Cardiac muscle cell (in vitro differentiated cells and primary cell): ENCODE measurements at regions not wholly inside any gene's neighbourhood (a gene's known extent, or its start where the extent isn't known, plus 50 kb on each side); places are given as distances from the start of the nearest gene placed in this dataset.

Experiments
- DNase-seq, 2 donors: peaks; one replicate each; pipeline versions ENCODE4 v3.0.0 to v3.0.0-alpha.2; 2010 to 2017; ENCODE audit warnings: low read depth in 1 of 2, low spot score in 1 of 2
- H3K27ac ChIP-seq: fragments of 200-600 bp; sonication (generic); 2 replicates; pipeline ENCODE4 v1.5.1; 2016
- H3K27me3 ChIP-seq: fragments of 200-600 bp; sonication (generic); 2 replicates; pipeline ENCODE4 v1.6.0; 2016; ENCODE audit warnings: control low read depth
- H3K36me3 ChIP-seq: fragments of 200-600 bp; sonication (generic); 2 replicates; pipeline ENCODE4 v1.5.1; 2016; ENCODE audit warnings: control low read depth
- H3K4me1 ChIP-seq: fragments of 200-600 bp; sonication (generic); 2 replicates; pipeline ENCODE4 v1.8.1; 2017; ENCODE audit warnings: low read depth, mild to moderate bottlenecking, mixed run types
- H3K4me3 ChIP-seq: fragments of 200-600 bp; sonication (generic); 2 replicates; pipeline ENCODE4 v1.5.1; 2016; ENCODE audit warnings: mild to moderate bottlenecking
- H3K9me3 ChIP-seq: fragments of 200-600 bp; sonication (generic); 2 replicates; pipeline ENCODE4 v1.5.1; 2017; ENCODE audit warnings: low read depth, mild to moderate bottlenecking, control low read depth
- CTCF ChIP-seq: IDR thresholded peaks from 2 replicates; pipeline ENCODE4 v1.5.1; 2012; ENCODE audit warnings: low read depth, mild to moderate bottlenecking, low read length

GRCh38 chr16:51242296-51242994, 91.4 kb upstream of the SALL1 start:
- DNase-seq, result no peak
- H3K4me1 ChIP-seq, result peaks cover 20% of the 10 kb centered on the region
- TF ChIP-seq CTCF, result no peak
- H3K27me3 ChIP-seq, result no peaks in the 10 kb centered on the region
- no peaks in the 10 kb centered on the region for H3K9me3 ChIP-seq
- H3K27ac ChIP-seq, result no peak overlapping the region
- H3K36me3 ChIP-seq, result no peaks in the 10 kb centered on the region
- no peak overlapping the region for H3K4me3 ChIP-seq

GRCh38 chr16:51239196-51239595, 88.1 kb upstream of the SALL1 start:
- Histone ChIP-seq H3K4me3 (no peak overlapping the region), H3K27me3 (no peaks in the 10 kb centered on the region), H3K36me3 (no peaks in the 10 kb centered on the region), H3K27ac (no peak overlapping the region), H3K9me3 (no peaks in the 10 kb centered on the region), H3K4me1 (peaks cover 8% of the 10 kb centered on the region)
- no peak for TF ChIP-seq CTCF
- DNase-seq, result no peak

GRCh38 chr16:51237861-51238378, 86.8 kb upstream of the SALL1 start:
- Histone ChIP-seq H3K36me3 (no peaks in the 10 kb centered on the region), H3K27me3 (no peaks in the 10 kb centered on the region), H3K9me3 (no peaks in the 10 kb centered on the region), H3K27ac (no peak overlapping the region), H3K4me1 (no peaks in the 10 kb centered on the region), H3K4me3 (no peak overlapping the region)
- no peak for DNase-seq
- TF ChIP-seq CTCF, result no peak

- Histone ChIP-seq H3K9me3 (no peaks in the 10 kb centered on the region), H3K4me3 (no peak overlapping the region), H3K27ac (no peak overlapping the region), H3K36me3 (no peaks in the 10 kb centered on the region), H3K27me3 (no peaks in the 10 kb centered on the region), H3K4me1 (no peaks in the 10 kb centered on the region)
- no peak for TF ChIP-seq CTCF
- no peak for DNase-seq
Observed at GRCh38 chr16:51237207-51237606, 86.1 kb upstream of the SALL1 start.

GRCh38 chr16:51236583-51236982, 85.5 kb upstream of the SALL1 start:
- Histone ChIP-seq H3K9me3 (no peaks in the 10 kb centered on the region), H3K4me1 (no peaks in the 10 kb centered on the region), H3K27me3 (no peaks in the 10 kb centered on the region), H3K4me3 (no peak overlapping the region), H3K27ac (no peak overlapping the region), H3K36me3 (no peaks in the 10 kb centered on the region)
- no peak for DNase-seq
- no peak for TF ChIP-seq CTCF
